Nucleus accumbens (tissue), 56 donors: ENCODE measurements at regions not wholly inside any gene's neighbourhood (a gene's known extent, or its start where the extent isn't known, plus 50 kb on each side); places are given as distances from the start of the nearest gene placed in this dataset.
A peak's percentile ranks its signal among the peaks of the same experiment; 100 is the strongest.
"Not testable (repeated sequence)": the region's sequence is repeated elsewhere in the genome, so short reads cannot be mapped to it uniquely, and the experiment has no call there.

Experiments used
- DNase-seq, 56 donors: peaks; one replicate each; lab custom pipeline; 2025; lab: John Stamatoyannopoulos, UW

DNA sequence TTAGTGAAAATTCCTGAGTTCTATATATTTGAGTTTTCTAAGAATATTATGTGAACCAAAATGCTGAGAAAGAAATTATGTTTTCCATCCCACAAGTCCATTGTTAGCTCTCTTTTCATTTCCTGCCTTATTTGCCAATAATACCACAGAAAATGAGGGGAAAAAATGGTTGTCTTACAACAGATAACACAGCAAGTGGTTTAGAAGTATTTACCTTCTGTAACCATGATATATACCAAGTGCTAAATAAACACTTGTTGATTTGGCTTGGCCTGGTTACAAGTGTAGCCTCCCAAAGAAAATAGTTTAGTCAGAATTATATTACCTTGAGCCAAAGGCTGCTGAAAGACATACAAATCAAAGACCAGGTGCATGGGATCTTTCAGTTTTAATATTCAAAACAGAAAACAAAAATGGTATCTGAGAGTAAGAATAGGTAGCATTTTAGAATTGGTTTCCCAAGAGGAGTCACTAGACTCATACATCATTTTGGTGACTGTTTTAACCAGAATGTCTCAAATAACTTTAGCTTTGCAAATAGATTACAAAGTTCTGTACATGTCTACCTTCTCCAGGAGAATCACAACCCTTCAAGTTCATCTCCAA, 439.8 kb upstream of the DYNLRB2 start:
- DNase-seq, result no peak

DNA sequence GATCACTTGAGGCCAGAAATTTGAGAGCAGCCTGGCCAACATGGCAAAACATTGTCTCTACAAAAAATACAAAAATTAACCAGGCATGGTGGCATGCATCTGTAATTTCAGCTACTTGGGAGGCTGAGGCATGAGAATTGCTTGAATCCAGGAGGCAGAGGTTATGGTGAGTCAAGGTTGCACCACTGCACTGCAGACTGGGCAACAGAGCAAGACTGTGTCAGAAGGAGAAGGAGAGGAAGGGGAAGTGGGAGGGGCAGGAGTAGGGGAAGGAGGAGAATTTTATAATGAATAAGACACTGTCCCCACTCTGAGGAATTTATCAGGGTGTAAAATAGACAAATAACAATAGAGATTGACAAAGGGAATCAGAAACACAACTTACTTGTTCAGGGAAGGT, 440.6 kb upstream of the DYNLRB2 start:
- no peak for DNase-seq

GRCh38 chr16:80097098-80097497, 443.7 kb upstream of the DYNLRB2 start:
- no peak for DNase-seq

GRCh38 chr16:80092681-80093080, 448.1 kb upstream of the DYNLRB2 start:
- DNase-seq, result no peak

DNA sequence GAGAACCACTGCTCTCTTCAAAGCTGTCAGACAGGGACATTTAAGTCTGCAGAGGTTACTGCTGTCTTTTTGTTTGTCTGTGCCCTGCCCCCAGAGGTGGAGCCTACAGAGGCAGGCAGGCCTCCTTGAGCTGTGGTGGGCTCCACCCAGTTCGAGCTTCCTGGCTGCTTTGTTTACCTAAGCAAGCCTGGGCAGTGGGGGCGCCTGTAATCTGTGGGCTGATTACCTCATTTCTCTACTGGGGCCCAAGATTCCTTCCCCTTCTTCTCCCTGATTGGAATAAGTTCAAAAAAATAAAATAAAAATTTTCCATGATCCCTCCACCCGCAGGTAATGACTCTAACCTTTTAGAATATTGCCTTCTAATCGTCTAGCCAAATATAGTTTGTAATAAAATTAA, 449.3 kb upstream of the DYNLRB2 start:
- DNase-seq, result not testable (repeated sequence)

GRCh38 chr16:80085606-80086005, 455.2 kb upstream of the DYNLRB2 start:
- no peak for DNase-seq

GRCh38 chr16:80084614-80085013, 456.2 kb upstream of the DYNLRB2 start:
- DNase-seq, result peak in 39 of 56 donors; percentile 1 to 57 (median 13)

DNA sequence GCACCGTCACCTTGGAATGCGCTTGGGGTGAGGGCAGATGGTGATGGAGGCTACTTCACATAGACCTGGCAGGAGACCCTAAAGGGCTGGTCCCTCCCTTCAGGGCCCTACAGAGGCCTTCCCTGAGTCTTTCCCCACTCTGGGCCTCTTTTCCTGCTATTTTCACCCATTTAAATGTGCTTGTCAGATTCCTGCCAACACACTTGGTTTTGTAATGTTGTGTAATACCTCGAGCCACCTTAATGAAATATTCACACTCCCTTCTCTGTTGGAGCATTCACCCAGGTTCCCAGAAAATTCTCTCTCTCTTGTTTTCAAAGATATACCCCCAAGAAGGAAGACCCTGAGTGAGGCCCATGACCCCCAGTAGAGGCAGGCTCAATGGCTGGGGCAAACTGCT, 456.6 kb upstream of the DYNLRB2 start:
- DNase-seq, result no peak

GRCh38 chr16:80082906-80083305, 457.9 kb upstream of the DYNLRB2 start:
- DNase-seq, result no peak

DNA sequence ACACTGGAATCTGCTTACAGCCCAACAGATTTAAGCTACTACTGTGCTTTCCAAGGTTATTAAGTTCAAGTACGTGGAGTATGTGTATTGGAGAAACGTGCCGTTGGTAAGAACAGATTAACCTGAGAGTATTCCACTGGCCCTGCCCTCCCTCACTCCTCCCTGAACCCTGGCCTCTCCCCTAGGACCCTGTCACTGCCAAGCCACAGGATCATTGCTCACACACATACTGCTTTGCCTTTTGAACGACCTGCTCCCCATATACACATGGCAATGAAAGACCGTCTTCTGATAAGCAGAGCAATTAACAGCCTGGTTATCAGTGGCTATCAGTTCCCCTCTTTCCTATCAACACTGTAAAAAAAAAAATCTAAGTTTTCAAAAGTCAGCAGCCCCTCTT, 458.9 kb upstream of the DYNLRB2 start:
- no peak for DNase-seq

GRCh38 chr16:80080287-80080851, 460.4 kb upstream of the DYNLRB2 start:
- no peak for DNase-seq

DNA sequence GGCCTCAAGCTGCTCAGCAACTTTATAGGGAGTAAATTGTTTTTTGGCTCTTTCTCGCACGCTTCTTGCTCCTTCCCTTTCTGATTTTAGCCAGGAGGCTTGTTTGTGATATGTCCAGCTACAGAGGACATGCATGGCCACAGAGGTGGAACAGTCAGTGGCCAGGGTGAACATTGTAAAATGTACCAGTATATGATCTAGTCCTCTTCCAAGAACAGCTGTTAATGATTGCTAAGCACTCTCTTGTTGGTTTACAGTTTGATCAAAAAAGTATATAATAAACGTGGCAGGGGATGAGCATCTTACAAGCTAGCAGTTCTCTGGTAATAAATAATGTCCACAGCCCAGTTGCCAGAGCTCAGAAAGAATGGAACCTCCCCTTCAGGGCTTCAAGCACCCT, 461.7 kb upstream of the DYNLRB2 start:
- DNase-seq, result no peak

- DNase-seq, result no peak
Observed at GRCh38 chr16:80077696-80078095, 463.1 kb upstream of the DYNLRB2 start.

- no peak for DNase-seq
Observed at GRCh38 chr16:80074329-80074728, 466.5 kb upstream of the DYNLRB2 start.

DNA sequence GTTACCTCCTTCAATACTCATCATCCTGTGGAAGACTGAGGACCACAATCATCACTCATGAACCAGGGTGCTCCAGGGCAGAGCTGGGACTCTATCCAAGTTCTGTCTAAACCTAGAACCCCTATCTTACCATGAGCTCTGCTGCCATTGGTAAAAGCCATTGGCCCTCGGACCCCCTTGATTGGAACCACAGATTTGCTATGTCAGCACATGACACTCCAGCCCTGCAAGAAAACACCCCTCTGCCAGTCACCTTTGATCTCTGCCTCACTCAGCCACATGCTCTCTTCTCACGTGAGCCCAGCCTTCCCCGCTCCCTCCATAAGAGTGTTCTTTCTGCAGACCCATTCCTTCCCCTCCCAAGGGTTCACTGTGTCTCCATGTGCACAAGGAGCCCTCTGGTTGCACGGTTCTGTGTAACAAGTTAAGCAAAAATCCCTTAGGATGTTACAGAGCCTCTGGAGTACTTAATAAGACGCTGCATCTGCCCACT, 468.8 kb upstream of the DYNLRB2 start:
- DNase-seq, result no peak

DNA sequence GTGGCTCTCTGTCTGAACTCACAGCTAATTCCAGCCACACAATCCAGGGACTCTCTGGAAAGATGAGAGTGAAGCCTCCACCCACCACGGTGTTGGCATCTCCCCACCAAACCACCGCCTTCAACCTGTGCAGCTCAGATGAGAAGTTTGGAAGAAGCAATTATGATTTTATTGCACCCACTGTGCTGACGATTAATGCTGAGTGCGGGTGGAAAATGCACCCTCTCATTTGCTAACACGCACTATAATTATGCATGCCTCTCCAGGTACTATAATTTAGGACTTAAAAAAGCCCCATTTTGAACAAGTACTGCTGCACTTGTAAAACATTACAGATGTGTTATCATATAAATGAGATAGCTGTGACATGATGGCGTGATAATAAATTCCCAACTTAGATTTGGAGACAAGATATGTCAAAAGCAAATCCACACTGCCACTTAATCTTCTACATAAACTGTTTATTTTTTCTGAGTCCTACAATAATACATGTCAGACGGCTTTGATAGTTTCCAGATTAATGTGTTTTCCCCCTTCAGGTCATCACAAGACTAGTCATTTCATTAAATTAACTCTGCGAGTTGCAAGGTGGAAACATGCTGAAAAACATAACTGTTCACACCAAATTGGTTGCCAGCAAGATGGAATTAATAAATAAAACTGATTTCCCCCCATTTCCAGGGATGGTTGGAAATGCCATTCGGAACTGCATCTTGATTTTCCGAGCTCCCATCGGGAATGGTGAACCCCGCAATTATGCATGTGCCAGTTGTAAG, 466.5 kb upstream of the MAF start:
- peak in 24 of 56 donors; percentile 2 to 68 (median 24) for DNase-seq

DNA sequence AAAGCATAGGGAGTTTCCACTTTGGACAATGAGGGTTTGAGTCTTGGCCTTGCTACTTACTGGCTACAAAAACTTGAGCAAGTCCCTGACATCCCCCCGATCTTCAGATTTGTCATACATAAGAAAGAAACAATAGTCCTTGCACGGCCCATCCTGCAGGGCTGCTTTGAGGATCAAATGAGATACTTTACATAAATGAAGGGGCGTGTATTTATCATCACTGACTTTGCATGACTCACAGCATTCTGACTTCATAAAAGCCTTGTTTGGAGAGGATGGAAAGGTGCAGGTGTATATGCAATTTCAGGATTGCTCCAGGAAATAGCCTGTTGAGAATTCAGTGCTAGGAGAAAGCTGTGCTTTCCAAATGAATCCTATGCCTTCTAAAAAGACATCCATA, 465.0 kb upstream of the MAF start:
- peak in 2 of 56 donors; percentile 3 to 11 for DNase-seq

GRCh38 chr16:80063713-80064069, 463.2 kb upstream of the MAF start:
- no peak for DNase-seq

DNA sequence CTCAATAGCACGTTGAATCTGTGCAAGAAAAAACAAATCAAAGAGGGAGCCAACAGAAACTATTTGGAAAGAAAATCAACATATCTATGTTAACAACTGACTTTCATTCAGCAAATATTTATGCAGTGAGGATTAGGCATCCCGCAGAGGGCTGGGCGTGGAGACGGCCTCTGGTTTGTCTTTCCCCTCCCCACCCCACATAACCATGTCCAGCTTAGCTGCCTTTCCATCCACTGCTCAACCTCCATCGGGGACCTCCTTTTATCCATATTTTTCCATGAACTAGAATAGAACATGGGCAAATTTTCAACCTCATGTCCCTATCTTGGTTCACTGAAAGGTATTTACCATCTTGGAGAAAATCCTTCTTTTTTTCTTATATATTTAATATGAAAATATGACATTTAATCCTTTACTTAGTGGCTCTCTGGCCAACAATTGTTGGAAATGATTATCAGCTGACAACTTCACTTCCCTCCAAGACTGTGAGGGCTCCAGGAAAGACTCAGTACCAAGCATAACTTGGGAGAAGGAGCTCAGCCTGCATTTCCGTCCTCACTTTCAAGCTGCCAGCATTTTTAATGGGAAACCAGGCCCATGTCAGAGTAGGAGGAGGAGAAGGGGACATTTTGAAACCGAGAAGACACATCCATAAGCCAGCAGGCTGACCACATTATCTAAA, 462.6 kb upstream of the MAF start:
- DNase-seq, result no peak

DNA sequence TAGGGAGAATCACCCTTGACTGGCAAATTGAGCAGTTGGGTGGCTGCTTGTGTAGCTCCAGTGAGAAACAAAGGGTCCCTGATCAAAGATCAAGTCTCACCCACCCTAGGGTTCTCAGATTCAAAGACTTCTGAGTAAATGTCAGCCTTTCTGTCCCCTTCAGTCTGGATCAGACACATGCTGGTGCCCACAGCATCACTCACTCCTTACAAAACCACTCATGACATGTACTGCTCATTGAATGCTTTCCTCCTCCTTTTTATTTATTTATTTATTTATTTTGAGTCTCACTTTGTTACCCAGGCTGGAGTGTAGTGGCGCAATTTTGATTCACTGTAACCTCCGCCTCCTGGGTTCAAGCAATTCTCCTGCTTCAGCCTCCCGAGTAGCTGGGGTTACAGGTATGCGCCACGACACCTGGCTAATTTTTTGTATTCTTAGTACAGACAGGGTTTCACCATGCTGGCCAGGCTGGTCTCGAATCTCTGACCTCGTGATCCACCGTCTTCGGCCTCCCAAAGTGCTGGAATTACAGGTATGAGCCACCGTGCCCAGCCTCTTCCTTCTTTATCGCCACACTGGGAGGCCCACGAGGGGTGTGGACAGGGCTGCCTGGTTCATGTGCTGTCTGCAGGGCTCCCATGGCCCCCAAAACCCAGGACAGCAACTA, 462.0 kb upstream of the MAF start:
- no peak for DNase-seq

- DNase-seq, result no peak
Observed at GRCh38 chr16:80060470-80060869, 459.9 kb upstream of the MAF start.
